SK-N-SH (cell line): ENCODE measurements at regions not wholly inside any gene's neighbourhood (a gene's known extent, or its start where the extent isn't known, plus 50 kb on each side); places are given as distances from the start of the nearest gene placed in this dataset.

Source experiments
- CTCF ChIA-PET: fragments of 300-600, 350-600 bp; formaldehyde crosslinking; extraction: SDS; loops from one replicate; lab custom pipeline; 2021; lab: Yijun Ruan, JAX
- POLR2A ChIA-PET: fragments of 350-600 bp; sonication (Branson Sonifier 250); formaldehyde crosslinking; extraction: SDS; loops from one replicate; lab custom pipeline; 2020; ENCODE audit warnings: antibody characterized with exemption, inconsistent platforms; lab: Yijun Ruan, JAX
- DNase-seq: peaks from one replicate; pipeline ENCODE4 v3.0.0; 2012
- H2AFZ ChIP-seq: fragments of 200-600 bp; sonication (generic); 2 replicates; pipeline ENCODE4 v1.8.1; 2016; ENCODE audit warnings: antibody characterized with exemption, mild to moderate bottlenecking, low read depth
- H3F3A ChIP-seq: fragments of 200-600 bp; sonication (generic); replicated peaks from 2 replicates; pipeline ENCODE3; 2016; ENCODE audit warnings: antibody characterized with exemption, mild to moderate bottlenecking; ENCODE audit not compliant: insufficient read depth
- H3K27ac ChIP-seq, 2 experiments: fragments of 200-500 bp in 1 of 2; fragments of 200-600 bp in 1 of 2; sonication (Bioruptor generic) in 1 of 2; sonication (generic), shearing (Covaris generic) in 1 of 2; 2 replicates each; pipeline versions ENCODE4 v1.5.1 to v1.6.1; 2014 to 2016; ENCODE audit warnings: low read depth in 2 of 2, inconsistent platforms in 1 of 2, low read length in 1 of 2, mild to moderate bottlenecking in 1 of 2, mixed read lengths in 1 of 2
- H3K27me3 ChIP-seq: fragments of 200-600 bp; sonication (generic), shearing (Covaris generic); 2 replicates; pipeline ENCODE4 v1.6.1; 2016; ENCODE audit warnings: mixed run types; ENCODE audit not compliant: insufficient read depth
- H3K36me3 ChIP-seq, 2 experiments: fragments of 200-500 bp in 1 of 2; fragments of 200-600 bp in 1 of 2; sonication (Bioruptor generic) in 1 of 2; sonication (generic) in 1 of 2; replicated peaks in 1 of 2; 2 replicates each; pipeline versions ENCODE3 to v1.5.1; 2014 to 2016; ENCODE audit warnings: low read length in 1 of 2, mild to moderate bottlenecking in 1 of 2; ENCODE audit not compliant: insufficient read depth in 2 of 2, control insufficient read depth in 1 of 2
- H3K4me1 ChIP-seq, 2 experiments: fragments of 200-500 bp in 1 of 2; fragments of 200-600 bp in 1 of 2; sonication (Bioruptor generic) in 1 of 2; sonication (generic), shearing (Covaris generic) in 1 of 2; 2 replicates each; pipeline versions ENCODE4 v1.5.1 to v1.6.1; 2014 to 2016; ENCODE audit warnings: low read depth in 1 of 2, low read length in 1 of 2, mixed run types in 1 of 2; ENCODE audit not compliant: insufficient read depth in 2 of 2, control insufficient read depth in 1 of 2
- H3K4me2 ChIP-seq: fragments of 200-600 bp; sonication (generic), shearing (Covaris generic); 2 replicates; pipeline ENCODE4 v1.6.1; 2017; ENCODE audit warnings: mixed run types
- H3K4me3 ChIP-seq, 2 experiments: fragments of 200-500 bp in 1 of 2; fragments of 200-600 bp in 1 of 2; sonication (Bioruptor generic) in 1 of 2; sonication (generic), shearing (Covaris generic) in 1 of 2; 2 replicates each; pipeline versions ENCODE4 v1.5.1 to v1.8.1; 2014 to 2016; ENCODE audit warnings: low read depth in 2 of 2, inconsistent platforms in 1 of 2, low read length in 1 of 2, mild to moderate bottlenecking in 1 of 2, mixed read lengths in 1 of 2, moderate library complexity in 1 of 2
- H3K79me2 ChIP-seq: fragments of 200-600 bp; sonication (generic); 2 replicates; pipeline ENCODE4 v1.8.1; 2017; ENCODE audit warnings: mild to moderate bottlenecking; ENCODE audit not compliant: insufficient read depth
- H3K9ac ChIP-seq: fragments of 200-600 bp; sonication (generic); 2 replicates; pipeline ENCODE4 v1.6.1; 2017; ENCODE audit warnings: mixed run types
- H3K9me2 ChIP-seq: fragments of 200-600 bp; sonication (generic); 2 replicates; pipeline ENCODE4 v1.6.1; 2017; ENCODE audit warnings: mixed run types
- H3K9me3 ChIP-seq: fragments of 200-600 bp; sonication (generic); 2 replicates; pipeline ENCODE4 v1.6.1; 2017; ENCODE audit warnings: mixed run types, mild to moderate bottlenecking, moderate library complexity
- H4K20me1 ChIP-seq: fragments of 200-600 bp; sonication (generic); 2 replicates; pipeline ENCODE4 v1.6.1; 2017; ENCODE audit warnings: mild to moderate bottlenecking, mixed run types; ENCODE audit not compliant: insufficient read depth
- CHD2 ChIP-seq: fragments of 150-350 bp; IDR thresholded peaks from 2 replicates; pipeline ENCODE4 v1.6.1; 2018; ENCODE audit warnings: low read length; ENCODE audit not compliant: partially characterized antibody
- CTCF ChIP-seq: fragments of 200-600 bp; sonication (generic); IDR thresholded peaks from 2 replicates; pipeline ENCODE4 v1.6.1; 2017; ENCODE audit warnings: antibody characterized with exemption, mild to moderate bottlenecking, moderate library complexity
- EZH2phosphoT487 ChIP-seq: fragments of 200-600 bp; sonication (generic); IDR thresholded peaks from 2 replicates; pipeline ENCODE4 v1.6.1; 2017; ENCODE audit warnings: low read depth, mixed run types, mild to moderate bottlenecking, antibody characterized with exemption, moderate library complexity, borderline replicate concordance
- FOXM1 ChIP-seq: IDR thresholded peaks from 2 replicates; pipeline ENCODE4 v1.4.0; 2012; ENCODE audit warnings: low read depth, mild to moderate bottlenecking
- JUND ChIP-seq: IDR thresholded peaks from 2 replicates; pipeline ENCODE4 v1.4.0; 2012
- MEF2A ChIP-seq: IDR thresholded peaks from 2 replicates; pipeline ENCODE4 v1.4.0; 2012; ENCODE audit warnings: low read depth, borderline replicate concordance
- MXI1 ChIP-seq: IDR thresholded peaks from 2 replicates; pipeline ENCODE4 v1.6.1; 2012; ENCODE audit warnings: mild to moderate bottlenecking, low read depth, low read length, improper control_type of control experiment
- NFIC ChIP-seq: IDR thresholded peaks from 2 replicates; pipeline ENCODE4 v1.4.0; 2012; ENCODE audit warnings: borderline replicate concordance
- RCOR1 ChIP-seq: fragments of 150-350 bp; IDR thresholded peaks from 2 replicates; pipeline ENCODE4 v1.6.1; 2017; ENCODE audit warnings: antibody characterized with exemption, low read length
- RFX5 ChIP-seq: IDR thresholded peaks from 2 replicates; pipeline ENCODE4 v1.6.1; 2012; ENCODE audit warnings: mild to moderate bottlenecking, improper control_type of control experiment, low read length
- TAF1 ChIP-seq: IDR thresholded peaks from 2 replicates; pipeline ENCODE4 v1.6.1; 2012; ENCODE audit warnings: low read depth, mild to moderate bottlenecking, low read length, moderate library complexity, borderline replicate concordance
- TCF12 ChIP-seq: IDR thresholded peaks from 2 replicates; pipeline ENCODE4 v1.4.0; 2012
- WGBS: methylation state at CpG from one replicate; pipeline ENCODE4 v1.1.6; 2017; ENCODE audit warnings: low lambda C conversion rate; 5-methylcytosine and 5-hydroxymethylcytosine counted together
- TF ChIP-seq, protein P1 (sequence below): IDR thresholded peaks from 2 replicates; pipeline ENCODE4 v1.4.0; 2012; ENCODE audit warnings: low read depth

- no peaks in the 10 kb centered on the region for H3K79me2 ChIP-seq
- no peaks in the 10 kb centered on the region for H3K4me1 ChIP-seq
- CTCF ChIA-PET = interaction anchor here (0.7 to 1.2 kb wide), 2 partner anchors 18 to 58 kb away, joined by 3 read pairs; no protein-coding TSS in a partner anchor
- H3K9ac ChIP-seq = no peak overlapping the region
- no peaks in the 10 kb centered on the region for H3K36me3 ChIP-seq
- 3% methylated on average over 2 of the region's 2 CpGs for WGBS
- POLR2A ChIA-PET = no interaction called here
- no peaks in the 10 kb centered on the region for H3K9me2 ChIP-seq
- no peak for DNase-seq
- no peak overlapping the region for H3K27ac ChIP-seq
- H2AFZ ChIP-seq = no peak overlapping the region
- TF ChIP-seq NFIC (no peak), MEF2A (no peak), MXI1 (no peak), EZH2phosphoT487 (no peak)
- no peaks in the 10 kb centered on the region for H4K20me1 ChIP-seq
- no peaks in the 10 kb centered on the region for H3K9me3 ChIP-seq
- no peak overlapping the region for H3K4me2 ChIP-seq
- H3K27me3 ChIP-seq = no peaks in the 10 kb centered on the region
- no peaks in the 10 kb centered on the region for H3F3A ChIP-seq
- H3K4me3 ChIP-seq = no peak overlapping the region
Observed at GRCh38 chr16:35449663-35450062, 1990.3 kb downstream of the TP53TG3F start.

DNA sequence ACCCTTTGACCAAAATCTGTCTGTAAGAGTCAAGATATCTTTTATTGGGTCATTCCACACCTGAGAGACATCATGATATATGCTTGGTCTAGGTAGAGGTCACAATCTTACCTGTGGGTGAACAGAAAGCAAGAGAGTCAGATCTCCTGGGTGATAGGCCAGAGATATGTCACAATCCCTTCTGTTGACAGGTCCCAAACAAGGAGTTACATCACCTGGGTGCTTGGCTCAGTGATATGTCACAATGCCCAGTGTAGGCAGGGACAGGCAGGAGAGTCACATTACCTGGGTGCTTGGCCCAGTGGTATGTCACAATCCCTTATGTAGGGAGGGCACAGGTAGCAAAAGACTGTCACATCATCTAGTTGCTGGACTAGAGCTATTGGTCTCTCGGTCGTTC is 1991.2 kb downstream of the TP53TG3F start:
- H3K9me3 ChIP-seq = no peaks in the 10 kb centered on the region

DNA sequence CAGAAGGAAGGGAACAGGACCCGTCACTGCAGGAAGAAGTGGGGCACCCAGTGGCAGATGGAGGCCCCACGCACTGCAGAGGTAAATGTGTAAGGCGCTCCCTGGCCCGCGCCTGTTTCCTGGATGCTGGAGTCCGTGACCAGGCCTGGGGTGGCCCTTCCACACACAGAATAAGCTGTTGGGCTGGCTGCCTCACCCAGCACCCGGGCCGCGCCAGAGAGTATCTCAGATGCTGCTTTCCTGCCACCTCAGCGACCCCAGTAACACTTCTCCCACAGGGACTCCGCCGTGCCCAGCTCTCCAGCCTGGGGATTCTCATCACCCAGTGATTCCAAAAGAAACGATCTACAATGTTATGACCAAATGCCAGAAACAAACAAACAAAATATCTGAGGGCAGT is 1993.1 kb downstream of the TP53TG3F start:
- H3K9me3 ChIP-seq = no peaks in the 10 kb centered on the region
- no peak for DNase-seq
- 15% methylated on average over 13 of the region's 13 CpGs for WGBS

More for the DNA sequence above, 1991.2 kb downstream of the TP53TG3F start:
- Histone ChIP-seq H3K9me2 (no peaks in the 10 kb centered on the region), H3F3A (no peaks in the 10 kb centered on the region), H2AFZ (no peak overlapping the region), H3K36me3 (no peaks in the 10 kb centered on the region), H3K4me1 (no peaks in the 10 kb centered on the region), H3K4me3 (no peak overlapping the region), H3K79me2 (no peaks in the 10 kb centered on the region), H3K9ac (no peak overlapping the region), H4K20me1 (no peaks in the 10 kb centered on the region), H3K27ac (no peak overlapping the region), H3K4me2 (no peak overlapping the region), H3K27me3 (no peaks in the 10 kb centered on the region)
- ChIA-PET POLR2A (no interaction called here), CTCF (interaction anchor here (1.2 kb wide), 1 partner anchor 19 kb away, joined by 3 read pairs; no protein-coding TSS in a partner anchor)
- 0% methylated on average over 2 of the region's 2 CpGs for WGBS
- DNase-seq = no peak
- TF ChIP-seq JUND (no peak), MXI1 (no peak), RFX5 (no peak), EZH2phosphoT487 (no peak), TCF12 (no peak)
- TF ChIP-seq, protein P1, sequence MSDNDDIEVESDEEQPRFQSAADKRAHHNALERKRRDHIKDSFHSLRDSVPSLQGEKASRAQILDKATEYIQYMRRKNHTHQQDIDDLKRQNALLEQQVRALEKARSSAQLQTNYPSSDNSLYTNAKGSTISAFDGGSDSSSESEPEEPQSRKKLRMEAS = no peak

More for the DNA sequence above, 1993.1 kb downstream of the TP53TG3F start:
- H3K4me1 ChIP-seq = no peaks in the 10 kb centered on the region
- no peak overlapping the region for H3K9ac ChIP-seq
- no peaks in the 10 kb centered on the region for H3F3A ChIP-seq
- no peaks in the 10 kb centered on the region for H3K36me3 ChIP-seq
- CTCF ChIA-PET = no interaction called here
- no peaks in the 10 kb centered on the region for H3K9me2 ChIP-seq
- POLR2A ChIA-PET = no interaction called here
- H3K79me2 ChIP-seq = no peaks in the 10 kb centered on the region
- H2AFZ ChIP-seq = no peak overlapping the region
- no peaks in the 10 kb centered on the region for H3K27me3 ChIP-seq
- no peaks in the 10 kb centered on the region for H4K20me1 ChIP-seq
- no peak overlapping the region for H3K27ac ChIP-seq
- H3K4me3 ChIP-seq = no peak overlapping the region
- H3K4me2 ChIP-seq = no peak overlapping the region
- no peak for TF ChIP-seq FOXM1
- no peak for TF ChIP-seq NFIC
- no peak for TF ChIP-seq CTCF
- TF ChIP-seq TCF12 = no peak
- TF ChIP-seq TAF1 = no peak
- TF ChIP-seq CHD2 = no peak
- no peak for TF ChIP-seq MXI1
- no peak for TF ChIP-seq EZH2phosphoT487
- TF ChIP-seq RCOR1 = no peak
- TF ChIP-seq, all 33 proteins: peak for 0
